CD4-positive, alpha-beta T cell treated with Interleukin-6 for 4 hours (primary cell): ENCODE measurements at regions not wholly inside any gene's neighbourhood (a gene's known extent, or its start where the extent isn't known, plus 50 kb on each side); places are given as distances from the start of the nearest gene placed in this dataset.

Source experiments
- DNase-seq: peaks from one replicate; pipeline ENCODE4 v3.0.0-alpha.2; 2020; ENCODE audit warnings: mixed read lengths

DNA sequence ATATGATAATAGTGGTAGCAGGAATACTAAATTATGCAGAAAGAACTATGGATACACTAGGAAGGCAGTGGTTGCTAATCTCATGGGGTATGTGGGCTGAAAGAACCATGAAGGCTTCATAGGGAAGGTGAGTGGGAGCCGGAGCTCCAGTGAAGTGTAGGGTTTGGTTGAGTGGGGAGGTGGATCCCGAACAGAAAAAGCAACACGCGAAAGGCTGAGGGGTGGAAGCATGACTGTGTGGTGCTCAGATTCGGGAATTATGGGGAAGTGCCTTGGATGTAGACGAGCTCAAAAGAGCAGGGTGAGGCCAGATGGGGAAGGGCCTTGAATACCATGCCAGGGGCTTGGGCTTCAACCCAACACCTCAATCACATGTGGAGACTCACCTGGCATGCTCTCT lies 715.1 kb downstream of the TYW1 start:
- no peak for DNase-seq

DNA sequence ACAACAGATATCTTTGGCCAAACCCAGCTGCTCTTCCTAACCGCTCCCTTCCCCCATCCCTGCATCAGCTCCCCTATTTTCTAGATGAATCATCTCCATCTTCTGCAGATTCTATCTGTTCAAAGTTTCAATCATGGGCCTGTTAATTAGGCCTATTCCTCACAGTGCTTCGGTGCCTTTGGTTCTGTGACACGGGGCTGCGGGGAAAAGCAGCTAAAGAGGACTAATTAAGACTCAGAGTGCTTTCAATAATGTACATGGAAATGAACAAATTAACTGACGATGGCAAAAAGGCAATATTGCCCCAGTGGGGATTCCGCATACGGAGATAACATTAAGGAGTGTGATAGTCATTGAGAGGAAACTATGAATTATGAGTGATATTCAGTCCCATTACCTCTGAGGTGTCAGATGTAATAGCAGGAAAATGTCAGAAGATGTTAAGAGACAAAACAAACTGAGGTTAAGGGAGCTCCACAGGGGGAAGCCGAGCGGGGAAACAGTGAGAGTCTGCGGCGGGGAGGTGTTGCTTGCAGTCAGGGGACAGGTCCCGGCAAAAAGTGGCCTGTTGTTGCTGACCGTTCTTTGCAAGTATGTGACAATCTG lies 716.9 kb downstream of the TYW1 start:
- DNase-seq, result no peak

DNA sequence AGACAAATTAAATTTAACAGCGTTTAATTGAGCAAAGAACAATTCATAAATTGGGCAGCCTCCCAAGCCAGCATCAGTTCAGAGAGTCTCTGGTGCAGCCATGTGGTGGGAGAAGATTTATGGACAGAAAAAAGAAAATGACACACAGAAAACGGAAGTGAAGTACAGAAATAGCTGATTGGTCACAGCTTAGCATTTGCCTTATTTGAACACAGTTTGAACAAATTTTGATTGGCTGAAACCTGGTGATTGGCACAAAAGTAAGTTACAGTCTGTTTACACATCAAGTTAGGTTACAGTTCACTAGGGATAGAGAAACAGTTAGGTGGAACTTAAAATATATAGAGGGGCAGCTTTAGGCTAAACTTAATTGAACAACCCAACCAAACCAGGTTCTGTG lies 720.1 kb downstream of the TYW1 start:
- no peak for DNase-seq

DNA sequence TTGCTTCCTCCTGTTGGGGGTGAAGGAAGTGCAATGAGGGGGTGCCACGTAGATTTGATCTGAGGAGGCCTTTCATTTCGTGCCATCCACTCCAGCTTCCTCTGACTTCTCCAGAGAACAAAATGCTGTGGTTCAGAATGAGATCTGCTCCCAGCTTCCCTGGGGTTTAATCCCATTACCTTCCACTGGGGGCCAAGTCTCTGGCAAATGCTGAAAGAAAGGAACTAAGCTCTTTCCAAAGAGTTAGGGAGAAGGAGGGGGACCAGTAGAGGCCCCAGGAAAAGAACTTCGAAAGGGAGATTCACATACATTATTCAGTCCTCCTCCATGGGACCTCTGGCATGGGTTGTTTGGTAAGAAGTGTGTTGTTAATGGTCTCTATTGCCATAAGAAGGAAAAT lies 727.0 kb downstream of the TYW1 start:
- no peak for DNase-seq

DNA sequence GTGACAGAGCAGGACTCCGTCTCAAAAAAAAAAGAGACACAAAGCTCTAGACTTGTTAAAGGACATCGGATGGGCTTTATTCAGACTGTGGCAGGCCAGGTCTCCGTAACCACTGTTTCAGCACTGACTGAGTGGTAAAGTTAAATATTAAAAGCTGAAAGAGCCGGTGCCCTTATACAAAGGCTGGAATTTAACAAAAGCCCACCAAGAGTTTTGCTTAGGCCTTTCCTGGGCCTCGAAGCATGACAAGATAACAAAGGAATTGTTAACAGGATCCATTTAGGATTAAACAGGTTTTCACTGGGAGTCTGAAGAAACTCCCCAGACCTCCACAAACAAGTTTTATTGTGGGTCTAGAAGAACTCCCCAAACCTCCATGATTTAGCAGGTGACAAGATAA lies 727.8 kb downstream of the TYW1 start:
- DNase-seq, result no peak

DNA sequence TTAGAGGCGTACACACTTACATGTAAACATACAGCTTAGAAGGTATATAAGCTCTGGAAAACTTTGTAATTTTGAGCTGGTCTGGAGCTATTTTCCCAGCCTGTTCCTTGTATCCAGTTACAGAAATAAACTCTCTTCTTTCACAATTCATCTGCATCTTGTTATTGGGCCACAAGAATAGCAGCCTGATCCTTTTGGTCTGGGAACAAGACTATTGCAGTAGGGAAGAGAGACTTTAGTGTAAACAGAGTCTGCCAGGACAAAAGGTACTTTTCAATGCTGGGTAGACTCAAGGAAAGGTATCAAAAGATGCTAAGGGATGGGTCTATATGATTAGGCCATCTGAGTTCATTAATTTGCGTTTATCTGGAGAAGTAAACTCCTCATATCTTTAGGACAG lies 728.3 kb downstream of the TYW1 start:
- no peak for DNase-seq

DNA sequence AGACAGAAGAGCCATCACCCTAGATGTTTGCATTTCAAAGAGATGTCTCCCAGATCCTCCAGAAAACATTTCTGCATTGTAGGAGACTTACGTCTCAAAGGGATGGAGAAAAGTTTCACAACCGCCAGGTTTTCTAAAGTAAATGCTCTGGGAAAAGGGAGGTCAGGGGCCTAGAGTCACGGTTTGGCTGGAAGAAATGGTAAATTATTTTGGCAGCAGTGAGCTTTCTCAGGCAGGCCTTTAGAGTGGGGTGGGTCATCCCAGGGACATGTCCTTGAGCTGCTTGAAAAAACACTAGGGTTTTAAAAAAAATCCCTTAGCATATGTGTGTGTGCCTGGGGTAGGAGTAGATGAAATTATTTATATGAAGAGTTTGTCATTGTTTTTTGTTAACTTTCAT lies 728.8 kb downstream of the TYW1 start:
- no peak for DNase-seq

DNA sequence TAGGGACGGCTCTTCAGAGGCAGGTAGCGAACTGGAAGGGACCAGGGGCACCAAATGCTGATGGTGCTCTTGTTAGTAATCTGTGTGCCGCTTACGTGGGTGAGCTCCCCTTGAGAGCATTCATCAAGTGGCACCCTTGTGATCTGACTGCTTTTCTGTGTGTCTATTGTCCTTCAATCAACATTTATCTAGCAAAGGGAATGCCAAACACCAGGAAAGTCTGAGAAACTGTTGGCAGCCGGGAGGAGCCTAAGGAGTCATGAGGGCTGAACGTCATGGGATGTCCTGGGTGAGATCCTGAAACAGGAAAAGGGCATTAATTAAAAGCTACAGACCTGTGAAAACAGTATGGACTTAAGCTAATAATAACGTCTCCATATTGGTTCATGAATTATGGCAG lies 733.1 kb downstream of the TYW1 start:
- DNase-seq, result no peak

DNA sequence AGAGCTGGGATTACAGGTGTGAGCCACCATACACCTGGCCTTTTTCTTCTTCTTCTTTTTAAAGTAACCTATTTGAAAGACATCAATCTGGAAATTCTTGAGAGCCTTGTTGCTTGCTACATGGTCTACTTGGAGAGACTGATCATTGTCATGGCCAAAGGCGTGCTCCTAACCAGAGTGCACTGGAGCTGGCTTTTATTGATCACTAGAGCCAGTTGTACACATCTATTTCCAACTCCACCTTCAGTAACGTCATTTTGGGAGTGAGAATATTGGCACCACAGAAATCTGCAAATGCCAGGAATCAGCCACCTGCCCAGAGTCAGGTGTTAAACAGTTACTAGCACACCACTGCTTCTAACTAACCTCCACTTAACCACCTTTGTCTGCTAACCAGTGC lies 735.1 kb downstream of the TYW1 start:
- no peak for DNase-seq

DNA sequence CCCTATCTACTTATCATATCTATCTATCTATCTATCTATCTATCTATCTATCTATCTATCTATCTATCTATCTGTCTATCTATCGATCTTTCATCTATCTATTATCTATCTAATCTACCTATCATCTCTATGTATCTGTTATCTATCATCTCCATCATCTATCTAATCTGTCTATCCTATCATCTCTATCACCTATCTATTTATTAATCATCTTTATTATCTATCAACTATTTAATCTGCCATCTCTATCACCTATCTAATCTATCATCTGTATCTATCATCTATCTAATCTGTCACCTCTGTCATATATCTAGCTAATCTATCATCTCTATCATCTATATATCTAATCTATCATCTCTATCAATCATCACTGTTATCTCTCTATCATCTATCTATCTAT lies 736.3 kb downstream of the TYW1 start:
- no peak for DNase-seq

DNA sequence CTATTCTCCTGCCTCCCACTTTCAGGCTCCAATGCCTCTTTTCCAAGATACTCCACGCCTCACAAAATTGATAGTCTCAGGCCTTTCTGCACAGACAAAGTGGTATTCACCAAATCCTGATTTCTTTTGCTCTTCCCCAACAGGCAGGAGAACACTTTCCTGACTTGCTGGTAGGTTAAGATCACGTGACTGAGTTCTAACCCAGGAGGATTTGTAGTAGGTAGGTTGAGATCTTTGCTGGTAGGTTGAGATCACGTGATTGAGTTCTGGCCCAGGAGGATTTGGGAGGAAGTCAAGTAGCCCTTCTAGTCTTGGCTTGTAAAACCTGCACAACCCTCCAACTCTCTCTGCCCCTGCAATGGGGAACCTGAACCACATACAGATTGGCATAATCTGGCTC lies 741.5 kb downstream of the TYW1 start:
- no peak for DNase-seq

DNA sequence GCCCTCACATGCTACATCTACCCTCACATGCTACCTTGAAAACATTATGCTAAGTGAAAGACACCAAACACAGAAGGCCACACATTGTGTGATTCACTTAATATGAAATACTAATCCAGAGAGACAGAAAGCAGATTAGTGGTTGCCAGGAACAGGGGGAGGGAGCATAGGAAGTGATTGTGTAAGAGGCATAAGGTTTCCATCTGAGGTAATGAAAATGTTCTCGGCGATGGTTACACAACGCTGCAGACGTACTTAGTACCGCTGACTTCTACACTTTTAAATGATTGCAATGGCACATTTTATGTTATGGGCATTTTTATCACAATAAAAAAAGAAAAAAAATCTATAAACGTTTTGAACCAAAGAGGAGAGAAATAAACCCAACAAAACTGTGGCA lies 742.3 kb downstream of the TYW1 start:
- DNase-seq, result no peak

DNA sequence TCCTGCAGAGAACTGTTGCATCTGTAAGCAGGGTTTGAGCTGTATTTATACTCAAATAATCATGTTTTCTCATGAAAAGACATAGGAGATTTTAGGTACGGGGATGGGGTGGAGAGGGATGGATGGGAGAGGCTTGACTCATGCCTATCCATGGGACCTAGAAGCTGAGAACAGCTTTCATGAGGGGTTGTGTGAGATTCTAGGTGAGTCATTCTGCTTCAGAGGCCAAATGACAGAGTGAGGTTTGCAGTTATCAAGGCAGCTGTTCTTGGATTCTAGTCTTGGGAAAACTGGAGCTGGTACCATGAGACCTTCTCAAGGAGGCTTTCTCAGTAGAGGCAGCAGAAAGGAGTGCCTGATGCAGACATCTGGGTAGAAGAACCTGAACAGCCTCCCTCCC lies 746.9 kb downstream of the TYW1 start:
- no peak for DNase-seq

DNA sequence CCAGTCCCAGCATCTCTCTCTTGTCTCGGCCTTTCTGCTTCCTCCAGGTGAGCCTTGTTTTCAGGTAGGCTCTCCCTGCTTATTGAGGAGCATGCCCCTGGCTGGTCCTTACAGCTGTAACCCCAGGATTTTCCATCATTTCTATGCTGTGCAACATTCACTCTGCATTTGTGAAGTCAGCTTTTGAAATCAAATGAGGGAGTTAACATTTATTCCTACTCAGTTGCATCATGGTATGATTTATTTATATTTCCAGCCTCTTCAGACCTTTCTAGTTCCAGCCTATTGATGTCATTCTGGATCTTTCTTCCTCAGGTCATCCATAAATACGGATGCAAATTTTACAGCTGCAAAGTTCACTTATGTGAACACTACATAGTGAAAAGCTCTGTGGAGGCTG lies 755.6 kb downstream of the TYW1 start:
- no peak for DNase-seq

DNA sequence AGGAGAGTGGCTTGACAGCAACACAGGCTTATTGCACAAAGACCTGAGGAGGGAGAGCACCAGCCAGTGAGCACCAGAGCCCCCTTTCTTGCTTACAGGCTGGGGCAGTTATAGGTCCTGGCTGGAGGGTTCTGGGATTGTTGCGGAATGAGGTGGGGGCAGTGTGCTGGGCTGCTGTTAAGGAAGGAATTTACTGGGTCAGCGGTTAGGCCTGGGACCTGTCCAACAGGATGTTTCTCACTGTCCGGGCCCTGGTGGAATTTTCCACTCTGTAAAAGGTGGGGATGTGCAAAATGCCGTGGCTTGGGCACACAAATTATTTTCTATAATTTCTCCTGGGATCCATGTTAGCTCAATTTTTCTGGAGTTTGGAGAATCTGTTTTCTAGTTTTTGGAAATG lies 757.3 kb downstream of the TYW1 start:
- no peak for DNase-seq

DNA sequence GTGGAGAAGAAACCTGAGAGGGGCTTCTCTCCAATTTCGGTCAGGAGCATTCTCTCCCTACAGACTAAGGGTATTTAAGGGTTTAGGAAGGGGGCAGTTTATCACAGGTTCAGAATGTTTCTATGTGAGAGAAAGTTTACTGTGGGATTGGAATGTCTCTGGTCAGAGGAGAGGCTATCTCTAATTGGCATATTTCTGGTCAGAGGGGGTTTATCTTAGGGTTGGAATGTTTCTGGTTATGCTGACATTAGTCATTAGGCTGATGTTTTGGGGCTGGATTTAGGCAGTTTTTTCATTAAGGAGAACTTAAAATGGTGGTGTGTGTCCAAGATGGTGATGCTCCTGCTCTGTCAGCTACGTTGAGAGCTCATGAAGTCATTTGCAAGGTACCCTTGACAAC lies 758.0 kb downstream of the TYW1 start:
- DNase-seq, result no peak

DNA sequence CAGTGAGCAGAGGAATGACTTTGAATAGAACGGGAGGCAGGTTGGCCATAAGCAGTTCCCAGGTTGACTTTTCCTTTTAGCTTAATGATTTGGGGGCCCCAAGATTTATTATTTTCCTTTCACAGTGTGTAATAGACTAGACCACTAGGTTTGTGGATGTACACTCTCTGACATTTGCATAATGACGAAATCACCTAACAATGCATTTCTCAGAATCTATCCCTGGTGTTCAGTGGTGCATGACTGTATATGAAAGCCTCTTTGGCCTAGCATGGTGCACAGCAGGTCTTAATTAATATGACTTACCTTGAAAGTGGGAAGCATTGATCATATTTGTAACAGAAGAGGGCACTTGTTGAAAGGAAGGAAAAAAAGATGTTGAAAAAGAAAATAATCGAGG lies 761.9 kb downstream of the TYW1 start:
- no peak for DNase-seq

DNA sequence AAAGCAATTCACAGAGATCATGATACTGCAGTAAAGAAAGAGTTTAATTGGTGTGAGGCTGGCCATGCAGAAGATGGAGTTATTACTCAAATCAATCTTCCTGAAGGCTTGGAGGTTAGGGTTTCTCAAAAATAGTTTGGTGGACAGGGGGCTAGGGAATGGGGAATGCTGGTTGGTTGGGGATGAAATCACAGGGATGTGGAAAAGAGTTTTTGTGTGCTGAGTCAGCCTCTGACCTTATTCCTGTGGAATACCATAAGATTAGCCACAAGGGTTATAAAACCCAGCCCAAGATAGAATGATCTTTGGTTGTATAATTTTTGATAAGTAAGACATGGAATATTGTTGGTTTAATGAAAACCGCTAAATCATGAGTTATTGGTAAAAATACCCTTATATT lies 764.3 kb downstream of the TYW1 start:
- DNase-seq, result no peak

DNA sequence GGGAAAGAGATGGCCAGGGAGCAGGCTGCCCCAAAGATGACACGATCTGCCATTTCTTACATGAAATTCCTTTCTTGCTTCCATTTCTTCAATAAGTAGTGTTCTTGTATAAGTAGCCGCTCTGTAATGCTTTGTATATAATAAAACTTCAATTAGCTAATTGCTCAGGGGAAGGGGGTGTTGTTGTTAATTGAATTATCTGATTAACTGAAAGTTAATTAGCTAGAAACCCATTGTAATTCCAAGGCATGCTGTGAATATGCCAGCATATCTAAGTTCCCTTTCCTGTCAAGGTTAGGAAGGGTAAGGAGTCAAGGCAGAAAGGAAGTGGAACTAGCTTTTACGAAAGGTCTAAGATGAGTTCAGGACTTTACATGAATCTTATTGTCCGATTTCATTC lies 765.9 kb downstream of the TYW1 start:
- no peak for DNase-seq

DNA sequence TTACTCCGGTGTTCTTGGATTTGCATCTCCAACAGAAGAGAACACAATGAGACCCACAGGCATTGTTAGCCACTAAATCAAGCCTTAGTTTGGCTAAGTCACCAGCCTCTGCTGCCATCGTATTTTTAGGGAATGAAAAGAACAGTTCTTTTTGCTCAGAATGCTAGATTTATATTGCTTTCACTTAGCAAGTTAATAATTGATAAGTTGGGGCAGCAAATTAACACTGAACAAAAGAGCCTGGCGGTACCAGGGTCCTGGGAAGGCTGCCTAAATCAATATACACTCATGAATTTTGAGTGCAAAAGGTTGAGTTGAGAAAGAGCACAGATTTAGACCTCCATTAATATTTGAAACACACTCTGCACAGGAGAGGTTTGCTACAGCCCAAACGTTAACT lies 767.7 kb downstream of the TYW1 start:
- no peak for DNase-seq

DNA sequence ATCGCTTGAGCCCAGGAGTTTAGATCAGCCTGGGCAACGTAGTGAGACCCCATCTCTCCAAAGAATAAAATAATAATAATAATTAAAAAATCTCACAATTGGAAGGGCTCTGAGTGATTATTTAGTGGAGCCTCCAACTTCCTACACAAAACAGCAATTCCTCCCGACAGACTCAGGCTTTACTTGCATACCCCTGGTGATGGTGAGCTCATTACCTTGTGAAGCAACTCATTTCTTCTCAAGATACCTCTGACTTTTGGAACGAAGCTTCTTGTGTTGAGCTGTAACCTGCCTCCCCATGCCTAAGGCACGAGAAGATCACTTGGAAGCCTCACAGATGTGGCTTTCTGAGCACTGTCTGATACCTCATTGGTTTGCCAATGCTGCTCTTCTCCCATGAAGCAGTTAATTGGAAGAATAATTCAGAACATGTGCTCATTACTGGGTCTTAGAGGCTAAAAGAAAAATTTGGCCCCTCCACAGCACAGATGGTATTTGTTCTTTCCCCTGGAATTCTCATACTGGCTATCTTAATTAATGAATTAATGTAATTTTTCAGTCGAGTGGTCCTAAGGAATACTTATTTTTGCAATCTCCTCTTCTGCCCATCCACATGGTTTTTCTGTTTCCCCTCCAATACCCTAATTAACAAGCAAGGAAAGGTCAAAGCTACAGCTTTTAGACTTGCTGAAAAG lies 769.0 kb downstream of the TYW1 start:
- no peak for DNase-seq

DNA sequence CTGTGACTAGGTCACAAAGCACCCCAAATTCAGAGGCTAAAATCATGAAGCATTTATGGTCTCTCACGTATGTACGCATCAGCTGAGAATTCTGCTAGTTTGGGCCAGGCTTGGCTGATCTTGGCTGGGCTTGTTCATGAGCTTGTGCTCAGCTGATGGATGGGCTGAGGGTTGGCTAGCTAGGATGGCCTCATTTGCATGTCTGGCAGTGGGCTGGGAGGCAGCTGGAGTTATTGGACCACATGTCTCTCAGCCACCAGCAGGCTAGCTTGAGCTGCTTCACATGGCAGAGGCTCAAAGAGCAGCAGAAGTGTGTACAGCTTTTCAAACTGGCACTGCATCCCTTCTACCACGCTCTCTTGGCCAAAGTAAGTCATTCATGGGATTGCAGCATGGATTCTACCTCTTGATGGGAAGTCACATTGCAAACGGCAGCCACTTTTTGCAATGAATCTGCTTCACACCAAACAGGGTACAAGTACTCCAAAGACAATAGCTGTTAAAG lies 770.3 kb downstream of the TYW1 start:
- DNase-seq, result no peak

DNA sequence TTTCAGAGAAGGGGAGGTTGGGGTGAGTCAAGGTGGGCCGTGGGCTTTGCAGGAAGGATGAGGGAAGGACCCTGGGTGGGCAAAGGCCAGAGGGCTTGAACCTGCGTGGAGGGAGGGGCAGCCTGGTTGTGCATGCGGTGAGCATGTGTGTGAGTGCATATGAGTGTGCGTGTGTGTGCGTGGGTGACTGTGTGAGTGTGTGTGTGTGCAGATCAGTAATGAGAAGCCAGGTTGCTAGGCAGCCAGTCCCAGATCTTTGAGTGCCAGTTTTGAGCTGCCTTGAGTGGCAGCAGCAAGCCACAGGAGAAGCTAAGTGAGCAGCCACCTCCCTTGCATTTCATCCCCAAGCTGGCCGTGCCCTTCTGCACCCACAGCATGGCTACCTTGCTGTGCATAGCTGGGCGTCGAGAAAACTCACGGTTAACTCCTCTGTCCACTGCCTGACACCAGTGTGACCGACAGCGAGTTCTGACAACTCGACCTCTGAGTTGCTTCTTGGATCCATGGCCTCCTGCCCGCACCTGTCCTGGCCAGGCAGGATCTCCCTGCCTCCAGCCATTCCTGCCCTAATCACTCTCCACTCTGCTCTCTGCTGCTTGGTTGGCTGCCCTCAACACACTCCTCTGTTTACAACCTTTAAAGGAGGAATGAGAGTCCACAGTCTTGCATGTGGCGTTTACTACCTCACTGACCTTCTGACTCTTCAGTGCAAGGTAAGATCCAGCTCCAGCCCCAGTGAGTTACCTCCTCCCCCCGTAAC lies 775.4 kb downstream of the TYW1 start:
- no peak for DNase-seq

DNA sequence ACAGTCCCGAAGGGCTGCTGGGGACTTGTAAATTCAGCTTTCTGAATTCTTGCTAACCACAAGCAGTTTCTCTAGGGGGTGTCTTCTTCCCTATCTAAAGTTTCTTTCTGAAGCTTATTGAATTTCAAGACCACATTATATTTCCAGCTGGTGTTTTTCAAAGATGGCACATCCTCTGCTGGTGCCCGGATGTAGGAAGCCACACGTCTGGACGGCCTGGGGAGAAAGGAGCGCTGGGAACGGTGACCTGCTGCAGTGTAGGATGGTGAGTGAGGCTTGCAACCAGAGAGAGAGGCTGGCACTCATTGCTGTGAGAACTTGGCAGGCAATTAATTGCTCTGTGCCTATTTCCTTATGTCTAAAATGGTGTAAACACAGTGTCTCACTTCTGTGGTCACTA lies 776.4 kb downstream of the TYW1 start:
- no peak for DNase-seq
